GM13976 (cell line): ENCODE measurements at regions not wholly inside any gene's neighbourhood (a gene's known extent, or its start where the extent isn't known, plus 50 kb on each side); places are given as distances from the start of the nearest gene placed in this dataset.

Source experiments
- DNase-seq: peaks from one replicate; pipeline ENCODE4 v3.0.0; 2012; ENCODE audit warnings: low spot score
- in situ Hi-C: fragments of 300-500 bp; cut with MboI; formaldehyde crosslinking; loops from one replicate; pipeline ENCODE4 v1.12.0; 2022; ENCODE audit warnings: low sequenced_read_pairs, mixed read lengths, inconsistent platforms; ENCODE audit not compliant: unreplicated experiment
- TF ChIP-seq, protein P1 (sequence below): IDR thresholded peaks from 2 replicates; pipeline ENCODE4 v1.5.1; 2012; ENCODE audit warnings: borderline replicate concordance, mild to moderate bottlenecking; ENCODE audit not compliant: insufficient read depth; ENCODE audit errors: extremely low read depth, missing control alignments, control extremely low read depth

DNA sequence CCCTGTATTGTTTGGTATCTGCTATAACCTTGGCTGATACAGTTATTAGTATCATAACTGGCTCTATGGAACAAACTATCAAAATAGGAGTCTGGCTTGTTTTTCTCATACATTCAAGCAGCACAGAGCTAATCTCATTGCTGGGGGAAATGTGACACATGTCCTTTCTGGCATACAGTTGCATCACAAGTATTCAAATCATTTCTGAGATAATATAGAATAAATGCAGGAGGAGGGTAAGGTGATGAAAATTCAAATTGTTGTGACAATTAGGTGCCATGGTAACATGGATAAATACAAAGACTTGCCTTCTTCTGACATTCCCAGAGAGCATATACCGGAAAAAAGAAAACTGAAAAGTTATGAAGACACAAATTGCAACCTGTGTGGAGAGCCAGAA, 2706.8 kb downstream of the ARAP2 start:
- in situ Hi-C loops, result no loop called here
- TF ChIP-seq, protein P1, sequence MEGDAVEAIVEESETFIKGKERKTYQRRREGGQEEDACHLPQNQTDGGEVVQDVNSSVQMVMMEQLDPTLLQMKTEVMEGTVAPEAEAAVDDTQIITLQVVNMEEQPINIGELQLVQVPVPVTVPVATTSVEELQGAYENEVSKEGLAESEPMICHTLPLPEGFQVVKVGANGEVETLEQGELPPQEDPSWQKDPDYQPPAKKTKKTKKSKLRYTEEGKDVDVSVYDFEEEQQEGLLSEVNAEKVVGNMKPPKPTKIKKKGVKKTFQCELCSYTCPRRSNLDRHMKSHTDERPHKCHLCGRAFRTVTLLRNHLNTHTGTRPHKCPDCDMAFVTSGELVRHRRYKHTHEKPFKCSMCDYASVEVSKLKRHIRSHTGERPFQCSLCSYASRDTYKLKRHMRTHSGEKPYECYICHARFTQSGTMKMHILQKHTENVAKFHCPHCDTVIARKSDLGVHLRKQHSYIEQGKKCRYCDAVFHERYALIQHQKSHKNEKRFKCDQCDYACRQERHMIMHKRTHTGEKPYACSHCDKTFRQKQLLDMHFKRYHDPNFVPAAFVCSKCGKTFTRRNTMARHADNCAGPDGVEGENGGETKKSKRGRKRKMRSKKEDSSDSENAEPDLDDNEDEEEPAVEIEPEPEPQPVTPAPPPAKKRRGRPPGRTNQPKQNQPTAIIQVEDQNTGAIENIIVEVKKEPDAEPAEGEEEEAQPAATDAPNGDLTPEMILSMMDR, result no peak

GRCh38 chr4:33543941-33544450, 2700.3 kb downstream of the ARAP2 start:
- in situ Hi-C loops, result no loop called here
- DNase-seq, result no peak
- TF ChIP-seq, protein P1, result no peak

More for the DNA sequence above, 2706.8 kb downstream of the ARAP2 start:
- DNase-seq, result no peak

DNA sequence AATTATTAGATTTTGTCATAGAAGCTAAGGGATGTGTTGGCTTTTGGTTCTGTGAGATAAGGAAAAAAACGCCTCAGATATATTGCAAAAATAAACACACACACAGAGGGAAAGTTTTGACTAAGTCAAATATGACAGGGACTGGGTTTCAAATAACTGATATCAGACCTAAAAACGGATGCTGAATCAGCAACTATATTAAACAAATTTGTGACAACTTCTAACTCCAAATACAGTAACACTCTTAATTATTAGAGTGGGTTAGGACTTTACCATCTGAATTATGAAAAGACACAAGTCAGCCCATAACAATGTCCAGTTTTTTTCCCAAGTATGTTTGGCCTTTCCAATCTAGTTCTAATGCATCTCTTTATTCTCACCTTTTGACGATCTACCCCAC, 2693.1 kb downstream of the ARAP2 start:
- DNase-seq, result no peak
- TF ChIP-seq, protein P1, result no peak
- in situ Hi-C loops, result no loop called here

GRCh38 chr4:33561259-33561658, 2683.1 kb downstream of the ARAP2 start:
- TF ChIP-seq, protein P1, result no peak
- DNase-seq, result no peak
- in situ Hi-C loops, result no loop called here

DNA sequence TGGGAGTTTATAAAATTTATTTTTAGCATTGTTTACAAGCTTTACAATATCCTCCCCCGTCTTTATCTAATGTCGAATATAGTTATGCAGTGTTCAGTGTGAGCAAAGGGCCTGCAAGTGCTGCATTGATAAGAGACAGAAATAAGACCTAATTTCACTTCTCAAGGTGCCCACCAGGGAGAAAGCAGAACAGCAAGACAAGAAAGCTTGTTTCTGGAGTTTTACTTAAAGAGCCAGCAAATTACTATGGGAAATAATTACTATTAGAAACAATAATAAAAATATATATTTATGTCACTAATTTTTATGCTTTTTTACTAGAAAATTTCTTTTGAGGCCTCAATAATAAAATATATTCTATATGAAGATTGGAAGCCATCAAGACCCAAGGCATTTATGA, 2677.7 kb downstream of the ARAP2 start:
- TF ChIP-seq, protein P1, result no peak
- in situ Hi-C loops, result no loop called here
- no peak for DNase-seq

DNA sequence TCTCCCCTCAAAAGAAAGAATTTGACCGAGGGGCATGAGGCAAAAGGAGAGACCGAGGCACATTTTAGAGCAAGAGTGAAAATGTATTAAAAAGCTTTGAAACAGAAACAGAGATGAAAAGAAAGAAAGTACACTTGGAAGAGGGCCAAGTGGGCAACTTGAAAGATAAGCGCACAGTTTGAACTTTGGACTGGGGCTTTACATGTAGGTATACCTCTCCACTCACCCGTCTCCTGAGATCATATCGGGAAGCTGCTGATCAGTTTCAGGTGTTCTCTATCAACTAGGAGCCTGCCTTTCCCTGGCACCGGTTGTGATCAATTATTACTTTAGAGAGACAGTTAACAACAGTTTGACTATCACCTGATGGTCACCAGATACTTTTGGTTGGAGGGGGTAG, 2666.5 kb downstream of the ARAP2 start:
- no peak for DNase-seq
- TF ChIP-seq, protein P1, result no peak
- in situ Hi-C loops, result no loop called here

DNA sequence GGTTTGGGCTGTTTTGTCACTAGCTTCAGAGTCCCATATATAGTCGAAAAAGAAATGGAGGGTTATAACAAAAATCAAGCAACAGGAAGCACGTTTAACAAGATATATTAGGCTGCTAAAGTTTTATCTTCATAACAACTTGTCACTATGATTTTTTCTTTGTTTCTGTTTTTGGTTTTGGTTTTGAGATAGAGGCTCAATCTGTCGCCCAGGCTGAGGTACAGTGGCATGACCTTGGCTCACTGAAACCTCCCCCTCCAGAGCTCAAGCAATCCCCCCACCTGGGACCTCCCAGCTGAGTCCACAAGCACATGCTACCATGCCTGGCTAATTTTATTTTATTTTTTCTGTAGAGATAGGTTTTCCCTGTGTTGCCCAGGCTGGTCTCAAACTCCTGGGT, 2664.4 kb downstream of the ARAP2 start:
- in situ Hi-C loops, result no loop called here
- no peak for DNase-seq

More for the DNA sequence above, 2664.4 kb downstream of the ARAP2 start:
- TF ChIP-seq, protein P1, result no peak
